Stomach (tissue), 4 donors: ENCODE measurements at regions not wholly inside any gene's neighbourhood (a gene's known extent, or its start where the extent isn't known, plus 50 kb on each side); places are given as distances from the start of the nearest gene placed in this dataset.

Experiments used
- CTCF ChIP-seq, 7 experiments: fragments of 450-650 bp in 4 of 7; fragments of 200-600 bp in 3 of 7; sonication (generic) in 3 of 7; IDR thresholded peaks; one replicate each; pipeline ENCODE4 v1.5.1; 2016 to 2019; ENCODE audit warnings: antibody characterized with exemption in 7 of 7, control low read depth in 2 of 7, mild to moderate bottlenecking in 1 of 7
- EP300 ChIP-seq: sonication (generic); formaldehyde crosslinking; IDR thresholded peaks from one replicate; pipeline ENCODE4 v1.6.1; 2017; ENCODE audit warnings: antibody characterized with exemption
- POLR2A ChIP-seq, 4 donors: fragments of 450-650 bp; IDR thresholded peaks; one replicate each; pipeline ENCODE4 v1.6.1; 2016; ENCODE audit warnings: antibody characterized with exemption in 4 of 4, control low read depth in 2 of 4, mild to moderate bottlenecking in 1 of 4, moderate library complexity in 1 of 4

DNA sequence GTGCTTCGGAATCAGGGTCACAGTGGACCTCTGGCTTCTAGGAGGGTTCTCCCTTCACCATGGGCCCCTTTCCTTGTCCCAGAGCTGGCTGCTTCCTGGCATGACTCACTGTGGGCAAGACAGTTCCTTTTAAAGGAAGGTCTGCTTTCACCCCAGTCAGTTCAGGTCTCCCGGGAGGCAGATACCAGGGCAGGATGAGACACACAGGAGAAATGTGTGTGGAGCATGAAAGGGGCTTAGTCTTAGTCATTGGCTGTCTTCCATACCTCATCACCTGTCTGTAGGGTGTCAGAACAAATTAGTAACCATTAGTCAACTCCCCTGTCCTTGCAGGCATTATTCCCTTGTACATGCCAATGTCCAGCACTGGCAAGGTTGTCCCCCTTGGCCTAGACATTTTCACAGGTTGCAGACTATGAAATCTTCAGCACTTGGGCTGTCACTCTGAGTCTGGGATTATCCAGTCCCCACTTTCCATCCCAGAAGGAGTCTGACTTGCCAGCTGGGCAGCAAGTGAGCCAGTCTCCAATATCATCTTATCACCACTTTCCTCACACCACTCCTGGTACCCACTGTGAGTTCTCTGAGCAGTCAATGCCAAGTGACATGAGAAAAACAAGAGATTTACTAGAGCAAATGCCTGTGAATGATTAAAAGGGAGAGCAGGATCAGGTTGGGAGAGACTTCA, 76.8 kb upstream of the MEDAG start:
- no peak for TF ChIP-seq CTCF (IDR thresholded peaks at IDR 0.05)
- TF ChIP-seq POLR2A (IDR thresholded peaks at IDR 0.05) = no peak
- no peak for TF ChIP-seq EP300
